ENCODE measurements at regions not wholly inside any gene's neighbourhood (a gene's known extent, or its start where the extent isn't known, plus 50 kb on each side); places are given as distances from the start of the nearest gene placed in this dataset.
"Not testable (repeated sequence)": the region's sequence is repeated elsewhere in the genome, so short reads cannot be mapped to it uniquely, and the experiment has no call there.

DNA sequence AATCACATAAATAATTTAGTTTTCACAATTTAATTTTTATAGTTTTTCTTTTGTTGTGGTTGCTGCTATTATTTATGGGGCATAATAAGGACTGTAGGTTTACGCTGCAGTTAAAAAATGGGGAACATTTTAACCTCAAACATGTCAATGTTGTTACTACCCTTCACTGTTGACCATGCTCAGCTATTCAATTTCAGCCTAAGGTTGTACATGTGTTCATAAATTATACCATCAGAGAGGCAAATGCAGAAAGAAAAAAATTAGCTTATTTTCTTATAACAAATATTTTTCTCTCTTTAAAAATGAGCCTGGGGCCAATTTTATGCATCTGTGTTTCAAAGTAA, 110.1 kb upstream of the PITRM1 start:
- DNase-seq, result no peak

DNA sequence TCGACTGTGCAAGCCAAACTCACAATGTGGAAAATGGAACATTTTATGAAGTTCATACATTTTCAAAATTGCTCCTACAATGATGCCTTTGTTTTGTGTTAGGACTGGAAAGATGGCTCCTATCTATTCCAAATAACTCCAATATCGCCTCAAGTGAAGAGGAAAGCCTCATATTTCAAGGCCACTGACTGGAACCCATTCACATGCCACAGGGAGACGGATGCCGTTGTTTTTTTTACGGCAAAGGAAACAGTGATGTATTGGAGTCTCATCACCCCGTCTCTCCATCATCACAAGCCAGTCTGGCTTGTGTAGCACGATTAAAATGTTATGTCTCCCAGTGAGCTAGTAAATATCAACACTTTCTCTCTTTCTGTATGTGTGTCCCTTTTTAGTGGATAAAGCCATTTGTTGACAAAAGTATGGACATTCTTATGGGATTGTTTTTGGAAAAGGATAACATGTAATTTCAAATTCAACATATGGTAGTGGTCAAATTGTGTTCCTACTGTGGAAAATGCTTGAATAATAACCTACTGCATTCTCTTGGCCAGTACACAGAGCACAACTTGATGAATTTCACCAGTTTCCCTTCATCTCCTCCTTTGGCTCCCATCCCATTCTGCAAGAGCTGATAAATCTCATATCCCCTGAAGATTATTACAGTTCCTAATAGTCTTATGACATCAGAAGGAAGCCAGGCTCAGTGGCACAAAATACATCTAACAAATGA, 109.5 kb upstream of the PITRM1 start:
- no peak for DNase-seq

DNA sequence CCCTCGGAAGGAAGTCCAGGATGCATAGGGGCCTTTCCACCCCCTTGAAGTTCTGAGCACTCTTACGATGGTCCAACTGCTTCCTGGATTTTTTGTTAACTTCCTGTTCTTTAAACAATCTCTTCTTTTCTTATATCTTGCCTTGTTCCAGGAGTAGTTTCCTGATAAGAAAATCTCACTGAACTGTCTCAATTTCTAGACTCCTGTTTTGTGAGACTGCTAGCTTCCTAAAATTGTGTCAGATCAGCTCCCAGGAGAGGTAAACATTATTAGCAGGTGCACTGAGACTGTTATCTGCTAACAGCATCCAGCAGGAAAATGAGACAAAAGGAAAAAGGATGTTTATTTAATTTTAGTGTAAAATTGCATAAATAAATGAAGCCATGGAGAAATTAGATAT, 106.2 kb upstream of the PITRM1 start:
- DNase-seq, result no peak

DNA sequence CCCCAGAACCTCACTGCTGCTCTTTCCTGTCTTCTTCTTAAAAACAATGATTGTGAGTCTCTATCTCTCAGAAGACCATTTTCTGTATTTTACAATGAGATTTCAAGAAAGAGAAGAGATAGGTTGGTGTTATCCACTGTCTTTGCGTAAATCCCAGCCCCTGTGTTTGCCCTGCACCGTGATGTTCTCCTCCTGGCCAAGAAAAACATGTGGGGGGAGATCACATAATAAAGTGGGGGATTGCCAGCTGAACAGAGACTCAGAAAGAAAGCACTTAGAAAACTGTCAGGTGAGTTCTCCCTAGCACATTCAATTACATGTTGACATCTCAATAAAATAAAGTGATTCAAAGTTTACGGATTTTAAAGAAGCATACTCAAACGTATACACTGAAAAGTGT, 105.0 kb upstream of the PITRM1 start:
- no peak for DNase-seq

DNA sequence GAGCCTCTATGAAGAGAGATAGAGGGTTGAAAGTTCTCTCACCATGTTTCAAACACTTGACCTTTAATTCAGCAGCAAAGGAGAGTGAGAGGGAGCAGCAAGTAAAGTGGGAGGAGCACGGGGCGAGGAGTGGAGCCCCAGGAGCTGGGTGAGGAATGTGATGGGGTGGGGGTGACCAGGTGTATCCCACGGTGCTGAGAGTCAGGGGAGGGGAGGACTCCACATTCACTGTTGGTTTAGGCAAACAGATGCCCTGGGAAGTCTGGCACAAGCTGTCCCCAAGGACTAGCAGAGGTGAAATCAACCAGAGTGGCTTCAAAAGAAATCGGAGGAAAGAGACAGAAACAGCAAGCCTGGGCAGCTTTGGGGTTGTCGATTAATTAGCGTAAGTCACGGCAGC, 101.8 kb upstream of the PITRM1 start:
- DNase-seq, result no peak

DNA sequence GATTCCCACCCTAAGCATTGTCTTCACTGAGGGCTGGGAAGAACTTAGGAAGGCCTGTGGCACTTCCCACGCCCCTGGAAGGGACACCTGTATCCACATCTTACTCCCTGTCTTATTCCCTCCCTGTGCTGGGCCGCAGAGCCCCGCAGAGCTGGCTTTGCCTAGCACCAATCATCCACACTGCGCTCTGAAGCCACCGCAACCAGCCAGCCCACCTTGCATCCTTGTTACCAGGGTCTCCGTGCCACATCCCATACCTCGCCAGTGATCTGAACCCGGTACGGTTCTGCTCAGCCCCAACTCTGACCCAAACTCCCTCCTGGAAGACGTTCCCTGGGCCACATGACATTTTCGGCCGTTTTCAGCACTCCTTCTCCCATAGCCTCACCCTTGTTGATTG, 101.4 kb upstream of the PITRM1 start:
- DNase-seq, result no peak

DNA sequence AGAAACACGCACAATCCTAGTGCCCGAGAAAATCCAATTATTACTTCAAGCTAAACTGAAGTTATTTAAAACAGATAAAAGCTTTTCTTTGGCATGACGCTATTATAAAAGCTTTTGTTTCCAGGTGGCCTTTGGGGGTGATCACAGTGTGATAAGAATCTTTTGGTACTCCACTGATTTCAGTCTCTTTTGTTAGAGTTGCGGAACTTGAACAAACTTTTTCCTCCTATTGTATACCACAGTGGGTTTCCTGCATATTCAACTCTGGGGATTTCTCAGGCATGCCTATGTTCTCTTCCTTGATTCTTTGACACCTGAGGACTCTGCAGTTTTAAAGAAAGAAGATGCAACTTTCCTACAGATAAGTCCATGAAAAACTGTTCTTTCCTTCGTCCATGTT, 99.7 kb upstream of the PITRM1 start:
- no peak for DNase-seq

DNA sequence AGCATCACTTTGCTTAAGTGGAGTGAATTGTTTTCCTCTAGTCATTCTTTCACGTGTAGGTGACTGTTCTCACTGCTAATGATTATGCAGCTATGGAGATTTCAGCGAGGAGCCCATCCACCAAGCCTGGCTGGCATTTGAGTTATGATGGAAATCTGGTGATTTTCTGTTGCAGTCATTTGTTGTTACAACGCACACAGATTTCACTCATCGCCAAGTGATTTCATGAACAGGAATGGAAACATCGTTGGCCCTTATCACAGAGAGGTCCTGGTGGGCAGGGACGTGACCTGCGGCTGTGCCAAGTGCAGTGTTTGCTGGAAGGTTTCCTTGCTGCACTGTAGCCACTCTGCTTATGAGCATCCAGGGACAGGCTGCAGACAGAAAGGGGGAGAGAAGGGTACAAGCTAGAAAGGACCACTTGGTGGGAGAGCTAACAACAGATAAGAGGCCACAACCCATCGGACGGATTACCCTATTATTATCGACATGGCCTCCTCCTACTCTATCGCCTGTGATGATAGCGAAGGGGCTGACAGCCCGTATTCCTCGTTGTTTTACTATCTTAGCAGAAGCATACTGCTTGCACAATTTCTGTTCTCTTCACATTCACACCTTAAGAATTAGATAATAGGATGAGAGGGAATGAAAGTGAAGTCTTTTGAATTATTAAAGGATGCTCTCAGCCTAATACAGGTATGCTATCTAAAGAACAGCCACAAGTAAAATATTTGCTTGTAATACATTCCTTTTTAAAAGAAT, 99.0 kb upstream of the PITRM1 start:
- DNase-seq, result no peak

DNA sequence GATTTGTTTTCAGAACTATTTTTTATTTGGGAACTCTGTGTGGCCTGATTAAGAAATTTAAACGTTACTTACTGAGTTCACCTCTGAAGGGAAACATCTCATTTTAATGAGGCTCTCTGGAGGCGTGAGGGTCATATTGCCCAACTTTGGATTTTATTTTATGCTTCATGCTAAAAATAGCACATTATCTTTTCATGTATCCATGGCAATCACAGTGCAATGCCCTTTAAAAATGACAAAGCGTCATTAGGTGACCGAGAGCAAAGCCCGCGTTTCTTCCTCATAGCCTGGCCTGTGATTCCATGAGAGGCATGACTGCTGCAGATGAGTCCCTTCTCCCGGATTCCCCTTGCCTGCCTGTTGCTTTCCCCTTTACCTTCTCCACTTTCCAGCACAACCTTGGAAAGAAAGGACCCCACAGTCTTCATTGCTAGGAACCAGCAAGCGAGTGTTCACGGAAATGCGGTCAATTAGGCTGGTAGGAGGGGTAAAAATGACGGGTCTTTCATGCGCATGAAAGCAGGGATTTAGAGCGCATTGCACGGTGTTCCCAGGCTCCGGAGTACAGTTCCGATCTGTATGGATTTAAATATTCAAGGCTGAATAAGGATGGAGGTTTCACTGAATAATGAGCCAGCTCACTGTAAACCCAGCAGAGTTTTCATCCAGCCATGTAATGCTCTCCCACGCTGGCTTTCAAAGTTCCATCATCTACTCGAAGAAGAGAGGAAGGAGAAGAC, 98.2 kb upstream of the PITRM1 start:
- DNase-seq, result no peak

DNA sequence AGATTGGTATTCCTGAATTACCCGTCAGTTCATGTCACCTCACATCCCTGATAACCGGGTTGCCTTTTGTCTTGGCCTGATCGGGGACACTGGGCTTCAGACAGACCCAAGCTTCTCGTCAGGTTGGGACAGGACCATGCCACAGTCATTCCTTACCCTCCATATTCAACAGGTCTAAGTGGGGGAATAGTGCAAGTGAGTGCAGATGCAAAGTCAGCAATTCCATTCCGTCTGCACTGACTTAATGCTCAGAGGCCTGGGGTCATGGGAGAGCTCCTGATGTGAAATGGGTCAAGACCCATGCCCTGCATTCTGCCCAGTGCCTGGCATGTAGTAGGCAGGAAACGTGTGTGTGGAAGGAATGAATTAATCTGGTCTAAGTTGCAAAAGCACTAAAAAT, 95.4 kb upstream of the PITRM1 start:
- DNase-seq, result no peak

DNA sequence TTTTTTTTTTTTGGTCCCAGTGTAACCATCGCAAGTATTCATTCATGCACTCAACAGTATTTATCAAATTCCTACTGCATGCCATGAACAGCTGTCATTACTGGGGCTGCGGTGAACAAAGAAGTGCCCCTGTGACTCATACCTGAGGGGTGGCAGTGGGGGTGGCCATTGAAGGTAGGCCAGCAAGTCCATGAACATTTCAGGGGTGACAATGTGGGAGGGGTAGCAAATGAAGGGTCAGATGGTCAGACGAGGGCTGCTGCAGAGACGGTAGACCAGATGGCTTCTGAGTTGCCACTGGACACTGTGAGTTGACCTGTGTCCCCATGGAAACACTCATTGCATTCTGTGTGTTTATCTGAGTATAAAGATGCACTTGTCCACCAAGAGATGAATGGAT, 92.5 kb upstream of the PITRM1 start:
- DNase-seq, result no peak

DNA sequence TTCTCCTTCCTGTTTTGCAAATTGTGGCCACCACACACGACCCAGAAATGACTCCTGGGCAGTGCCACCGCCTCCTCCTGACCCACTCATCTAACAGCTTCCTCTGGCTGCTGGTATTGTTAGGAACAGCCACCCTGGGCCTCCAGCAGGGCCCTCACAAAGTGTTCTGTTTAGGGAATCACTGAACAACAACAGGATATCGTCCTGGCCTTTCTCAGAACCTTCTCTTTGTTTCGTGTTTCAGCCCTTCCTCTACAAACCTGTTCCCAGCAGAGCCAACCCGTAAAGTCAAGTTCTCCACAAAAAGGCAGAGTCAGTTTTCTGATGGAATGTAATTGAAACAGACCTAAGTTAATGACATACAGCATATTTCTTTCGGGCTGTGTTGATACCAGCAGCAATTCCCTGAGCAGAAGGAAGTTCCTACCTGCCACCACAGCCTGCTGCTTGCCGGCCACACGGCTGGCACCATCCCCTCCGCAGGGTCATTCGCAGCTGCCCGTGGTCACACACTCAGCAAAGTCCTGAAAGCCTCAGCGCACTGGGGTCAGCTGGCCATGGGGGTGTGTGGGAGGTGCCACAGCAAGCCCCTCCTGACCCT, 91.7 kb upstream of the PITRM1 start:
- no peak for DNase-seq

DNA sequence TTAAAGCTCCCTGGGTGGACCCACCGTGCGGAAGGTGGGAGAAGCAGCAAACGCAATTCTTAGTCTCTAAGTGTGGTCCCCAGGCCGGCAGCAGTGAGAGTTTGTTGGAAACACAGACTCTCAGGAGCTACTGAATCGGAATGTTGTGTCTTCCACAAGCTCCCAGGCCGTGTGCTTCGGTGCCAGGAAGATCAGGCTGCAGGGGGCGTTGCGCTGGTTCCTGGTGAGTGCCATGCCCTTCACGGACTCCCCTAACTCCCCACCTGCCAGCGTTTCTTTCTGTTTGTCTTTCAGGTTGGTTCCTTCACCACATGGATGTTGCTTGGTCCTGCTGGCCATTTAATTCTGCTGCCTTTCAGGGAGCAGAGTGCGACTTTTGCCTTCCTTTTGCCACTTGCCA, 91.2 kb upstream of the PITRM1 start:
- DNase-seq, result no peak

DNA sequence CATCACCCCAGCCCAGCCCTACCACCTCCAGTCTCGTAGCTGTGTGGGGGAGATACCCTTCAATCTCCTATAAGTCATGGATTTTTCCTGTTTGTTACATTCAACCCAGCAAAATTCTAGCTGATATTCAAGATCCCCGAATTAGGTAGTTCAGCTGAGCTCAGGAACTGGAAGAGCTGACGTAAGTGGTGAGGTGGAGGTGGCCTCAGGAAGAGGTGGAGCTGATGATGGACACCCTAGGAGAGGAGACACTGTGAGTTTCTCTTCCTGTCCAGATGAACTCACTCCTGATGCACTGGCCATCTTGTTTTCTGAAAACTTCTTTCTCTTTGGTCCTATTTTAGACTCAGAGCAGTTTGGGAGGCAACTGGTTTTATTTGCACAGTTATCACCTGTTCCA, 90.5 kb upstream of the PITRM1 start:
- DNase-seq, result no peak

DNA sequence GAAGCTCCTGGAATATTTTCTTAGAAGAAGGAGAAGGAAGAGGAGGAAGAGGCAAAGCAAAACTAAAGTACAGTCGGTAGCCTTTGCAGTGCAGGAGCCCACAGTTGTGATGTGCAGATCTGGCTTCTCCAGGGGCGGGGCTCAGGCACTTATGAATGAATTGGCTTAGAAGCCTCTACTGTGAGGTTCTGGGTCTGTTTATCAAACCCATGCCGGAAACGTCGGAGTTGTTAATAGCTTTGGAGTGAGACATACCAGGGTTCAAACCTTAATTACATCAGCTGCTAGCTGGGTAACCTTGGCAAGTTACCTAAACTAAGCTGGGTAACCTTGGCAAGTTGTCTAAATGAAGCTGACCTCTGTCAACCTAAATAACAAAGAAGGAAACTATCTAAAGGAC, 89.3 kb upstream of the PITRM1 start:
- no peak for DNase-seq

DNA sequence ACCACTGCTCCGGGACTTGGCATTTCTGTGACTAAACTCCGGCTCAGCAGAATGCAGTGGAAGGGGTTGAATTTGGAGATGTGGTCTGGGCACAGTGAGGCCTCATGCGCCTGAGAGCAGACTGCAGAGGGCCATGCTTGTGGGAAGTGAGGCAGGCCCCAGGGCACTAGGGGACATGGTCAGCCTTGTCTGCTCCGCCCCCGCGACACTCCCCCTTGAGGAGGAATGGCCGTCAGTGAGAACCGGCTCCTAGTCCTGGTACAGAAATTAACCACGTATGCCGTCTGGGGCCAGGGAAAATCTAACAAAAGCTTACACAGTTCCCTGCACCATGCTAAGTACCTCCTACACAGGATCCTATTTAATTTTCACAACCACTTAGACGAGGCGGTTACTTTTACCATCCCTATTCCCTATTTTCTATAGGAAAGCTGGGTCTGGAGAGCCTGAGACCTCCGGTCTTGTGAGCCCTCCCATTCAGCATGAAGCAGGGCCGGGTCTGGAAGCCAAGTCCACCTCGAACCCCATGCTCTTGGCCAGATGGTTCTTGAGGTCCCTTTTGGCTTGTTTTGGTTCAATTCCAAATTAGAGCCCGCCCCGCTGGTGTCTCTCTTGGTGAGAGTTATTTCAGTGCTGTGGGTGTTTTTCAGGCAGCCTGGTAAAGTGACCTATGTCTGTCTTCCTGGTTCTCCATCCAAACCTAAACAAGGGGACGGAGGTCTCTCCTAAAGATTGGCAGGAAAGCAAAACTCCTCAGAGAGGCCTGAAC, 87.7 kb upstream of the PITRM1 start:
- DNase-seq, result no peak

DNA sequence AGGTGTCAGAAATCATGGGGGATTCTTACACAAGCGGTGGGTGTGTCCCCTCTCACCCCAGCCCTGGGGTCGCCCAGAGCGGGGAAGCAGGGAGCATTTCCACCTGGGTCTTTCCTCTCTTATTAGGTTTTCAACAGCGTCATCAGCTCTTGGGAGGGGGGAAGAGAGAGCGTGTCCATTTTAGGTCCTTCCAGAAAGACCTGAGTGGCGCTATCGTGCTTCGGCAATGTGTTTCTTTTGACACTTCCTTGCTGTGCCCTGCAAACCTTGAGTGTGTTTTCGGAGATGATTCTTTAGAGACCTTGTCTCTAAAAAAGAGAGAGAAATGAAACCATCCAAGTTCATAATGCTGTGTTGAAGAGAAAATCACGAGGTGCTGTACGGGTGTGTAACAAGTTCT, 86.9 kb upstream of the PITRM1 start:
- no peak for DNase-seq

DNA sequence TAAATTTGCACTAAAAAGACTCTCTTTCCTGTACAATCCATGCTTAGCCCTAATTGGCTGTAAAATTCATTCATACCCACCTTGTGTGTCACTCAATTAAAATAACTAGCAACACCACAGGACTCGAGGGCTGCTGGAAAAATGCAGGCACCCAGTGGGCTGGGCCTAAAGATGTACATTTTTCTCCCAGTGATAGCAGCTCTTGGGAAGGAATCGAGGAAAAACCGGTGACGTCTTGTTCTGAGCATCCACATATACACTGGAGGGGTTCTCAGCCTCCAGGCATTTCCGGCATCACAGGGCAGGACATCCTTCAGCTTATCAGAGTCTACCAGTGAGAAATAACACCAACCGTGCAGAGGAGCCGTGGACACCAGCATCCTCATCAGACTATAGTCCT, 85.8 kb upstream of the PITRM1 start:
- DNase-seq, result no peak

DNA sequence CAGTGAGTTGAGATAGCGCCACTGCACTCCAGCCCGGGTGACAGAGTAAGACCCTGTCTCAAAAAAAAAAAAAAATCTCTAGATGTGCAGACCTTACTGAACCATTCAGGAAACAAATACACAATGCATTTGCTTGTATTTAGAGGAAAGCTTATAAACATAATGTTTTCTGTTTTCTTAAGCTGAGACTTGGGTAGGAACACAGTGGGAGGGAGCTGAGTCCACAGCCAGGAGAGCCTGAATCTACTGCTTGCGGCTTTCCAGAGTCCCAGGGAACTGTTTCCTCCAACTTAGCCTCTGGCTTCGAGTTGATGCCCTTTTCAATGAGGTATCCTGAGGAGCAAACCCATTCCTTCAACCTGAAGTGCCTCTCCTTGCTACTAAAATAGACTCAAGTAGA, 83.0 kb upstream of the PITRM1 start:
- no peak for DNase-seq

DNA sequence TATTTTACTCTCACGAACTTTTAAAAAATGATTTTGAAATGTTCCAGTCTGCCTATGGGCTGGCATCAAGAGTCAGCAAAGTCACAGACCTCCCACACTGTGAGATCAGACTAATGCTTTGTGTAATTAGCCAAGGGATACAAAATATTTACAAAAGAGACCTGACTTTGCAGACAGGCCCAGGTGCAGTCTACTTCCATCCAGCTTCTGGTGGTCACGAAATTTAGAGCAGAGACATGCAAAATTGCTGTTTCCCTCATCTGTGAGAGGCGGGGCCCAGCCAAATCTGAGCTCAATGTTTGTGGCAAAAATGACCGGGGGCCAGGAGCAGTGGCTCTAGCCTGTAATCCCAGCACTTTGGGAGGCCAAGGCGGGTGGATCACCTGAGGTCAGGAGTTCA, 82.5 kb upstream of the PITRM1 start:
- no peak for DNase-seq

DNA sequence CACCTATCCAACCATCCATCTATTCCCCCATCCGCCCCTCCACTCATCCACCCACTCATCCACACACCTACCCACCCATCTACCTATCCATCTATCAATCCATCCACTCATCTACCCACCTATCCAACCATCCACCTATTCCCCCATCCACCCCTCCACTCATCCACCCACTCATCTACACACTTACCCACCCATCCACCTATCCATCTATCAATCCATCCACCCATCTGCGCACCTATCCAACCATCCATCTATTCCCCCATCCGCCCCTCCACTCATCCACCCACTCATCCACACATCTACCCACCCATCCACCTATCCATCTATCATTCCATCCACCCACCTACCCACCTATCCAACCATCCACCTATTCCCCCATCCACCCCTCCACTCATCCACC, 81.4 kb upstream of the PITRM1 start:
- not testable (repeated sequence) for DNase-seq

DNA sequence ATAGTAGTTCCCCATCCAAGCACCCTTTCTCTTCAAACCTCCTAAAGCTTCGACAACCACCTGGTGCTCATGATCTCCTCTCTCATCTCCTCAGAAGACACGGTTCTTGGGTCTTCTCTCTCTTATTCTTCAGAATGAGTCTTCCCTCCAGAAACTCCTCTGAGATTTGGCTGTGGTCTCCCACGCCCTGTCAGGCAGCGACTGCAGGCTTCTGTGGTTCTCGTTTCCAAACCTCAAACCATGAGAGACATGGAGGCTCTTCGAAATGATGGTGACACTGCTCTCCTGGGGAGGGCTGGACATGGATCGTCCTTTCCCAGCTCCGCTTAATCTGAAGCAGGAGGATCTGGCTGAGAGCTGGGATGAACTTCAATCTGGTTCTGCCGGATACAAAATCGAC, 78.6 kb upstream of the PITRM1 start:
- no peak for DNase-seq

DNA sequence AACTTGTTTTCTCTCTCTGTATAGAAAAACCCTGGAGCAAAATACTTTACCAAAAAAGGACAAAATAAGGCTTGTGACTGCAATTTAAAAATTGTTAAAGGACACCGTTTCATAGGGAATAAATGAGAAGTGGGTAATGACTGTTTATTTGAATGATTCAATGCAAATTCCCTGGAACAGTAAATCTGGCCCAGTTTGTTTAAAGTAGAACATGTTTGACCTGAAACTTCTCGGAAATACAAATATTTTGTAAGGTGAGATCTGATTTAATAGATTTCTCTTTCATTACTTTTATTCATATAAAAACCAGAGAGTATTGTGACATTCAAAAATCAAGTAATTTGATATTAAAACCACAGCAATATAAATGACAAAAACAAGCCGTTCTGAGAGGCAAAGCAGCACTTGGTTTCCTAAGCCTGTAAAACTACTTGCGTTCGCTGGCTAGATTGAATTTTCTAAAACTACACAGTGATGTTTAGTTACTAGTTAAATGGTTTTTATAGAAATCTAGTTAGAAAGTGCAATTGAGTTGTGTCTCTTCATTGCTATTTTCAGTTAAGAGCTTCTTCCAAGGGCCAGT, 76.8 kb upstream of the PITRM1 start:
- DNase-seq, result no peak
